A673 (cell line): ENCODE measurements at regions not wholly inside any gene's neighbourhood (a gene's known extent, or its start where the extent isn't known, plus 50 kb on each side); places are given as distances from the start of the nearest gene placed in this dataset.

Experiments
- BruUV-seq: library from RNA; stranded (reverse); fragments of 400-500 nt; replicated peaks from 2 replicates; lab custom pipeline; 2021; lab: Mats Ljungman, UMichigan
- CTCF ChIA-PET: fragments of 300-600 bp; sonication (Branson Sonifier 250); formaldehyde crosslinking; loops from one replicate; lab custom pipeline; 2022; ENCODE audit warnings: antibody characterized with exemption; lab: Charles Lee
- POLR2A ChIA-PET: fragments of 300-600 bp; sonication (Branson Sonifier 250); formaldehyde crosslinking; loops from one replicate; lab custom pipeline; 2022; ENCODE audit warnings: antibody characterized with exemption; ENCODE audit not compliant: low non-redundant PET; lab: Charles Lee
- DNase-seq: peaks from one replicate; pipeline ENCODE4 v3.0.0-alpha.2; 2015; ENCODE audit warnings: low spot score
- H3K27ac ChIP-seq: fragments of 200-600 bp; sonication (generic); 2 replicates; pipeline ENCODE4 v1.5.1; 2016; ENCODE audit warnings: mixed run types, low read depth, mild to moderate bottlenecking, mixed read lengths, antibody characterized with exemption, low read length; ENCODE audit not compliant: poor library complexity, severe bottlenecking
- H3K27me3 ChIP-seq: fragments of 200-600 bp; sonication (generic); replicated peaks from 2 replicates; pipeline ENCODE4 v1.6.1; 2017; ENCODE audit warnings: mixed run types, low read depth, mild to moderate bottlenecking, mixed read lengths, antibody characterized with exemption, low read length; ENCODE audit not compliant: insufficient read depth, poor library complexity
- H3K36me3 ChIP-seq: fragments of 200-600 bp; sonication (generic); 2 replicates; pipeline ENCODE4 v1.6.1; 2016; ENCODE audit warnings: mixed run types, mild to moderate bottlenecking, mixed read lengths, antibody characterized with exemption, low read length; ENCODE audit not compliant: insufficient read depth, poor library complexity, severe bottlenecking
- H3K4me1 ChIP-seq: fragments of 200-600 bp; sonication (generic); 2 replicates; pipeline ENCODE4 v1.6.1; 2017; ENCODE audit warnings: mixed run types, mild to moderate bottlenecking, mixed read lengths, antibody characterized with exemption, low read length; ENCODE audit not compliant: insufficient read depth, poor library complexity, severe bottlenecking
- H3K4me3 ChIP-seq: fragments of 200-600 bp; sonication (generic); 2 replicates; pipeline ENCODE4 v1.5.1; 2016; ENCODE audit warnings: low read depth, mixed run types, mild to moderate bottlenecking, mixed read lengths, low read length; ENCODE audit not compliant: poor library complexity, severe bottlenecking
- H3K9me3 ChIP-seq: fragments of 200-600 bp; sonication (generic); 2 replicates; pipeline ENCODE4 v1.6.1; 2016; ENCODE audit warnings: mixed run types, low read depth, mild to moderate bottlenecking, mixed read lengths, antibody characterized with exemption, low read length; ENCODE audit not compliant: poor library complexity, severe bottlenecking
- EZH2 ChIP-seq: fragments of 200-600 bp; sonication (generic); IDR thresholded peaks from 2 replicates; pipeline ENCODE4 v1.6.1; 2017; ENCODE audit warnings: borderline replicate concordance, low read depth, mild to moderate bottlenecking, mixed read lengths, antibody characterized with exemption, low read length; ENCODE audit not compliant: poor library complexity, severe bottlenecking
- intact Hi-C: fragments of 100-400 bp; cut with micrococcal nuclease; formaldehyde crosslinking; loops from one replicate; pipeline ENCODE4 v1.10.0; 2022; ENCODE audit not compliant: unreplicated experiment
- TF ChIP-seq, protein P1 (sequence below): fragments of 300-800, 200-600 bp; sonication (generic); conservative IDR thresholded peaks from 2 replicates; pipeline ENCODE4 v1.5.1; 2017; ENCODE audit warnings: low read depth, mild to moderate bottlenecking, antibody characterized with exemption, low read length, moderate library complexity, mixed read lengths

- no peaks in the 10 kb centered on the region for H3K9me3 ChIP-seq
- BruUV-seq, result no TSS peak
- no peaks in the 10 kb centered on the region for H3K36me3 ChIP-seq
- DNase-seq, result no peak
- no peaks in the 10 kb centered on the region for H3K4me1 ChIP-seq
- ChIA-PET POLR2A (no interaction called here), CTCF (no interaction called here)
- no peak overlapping the region for H3K4me3 ChIP-seq
- no peak for TF ChIP-seq EZH2
- TF ChIP-seq, protein P1, sequence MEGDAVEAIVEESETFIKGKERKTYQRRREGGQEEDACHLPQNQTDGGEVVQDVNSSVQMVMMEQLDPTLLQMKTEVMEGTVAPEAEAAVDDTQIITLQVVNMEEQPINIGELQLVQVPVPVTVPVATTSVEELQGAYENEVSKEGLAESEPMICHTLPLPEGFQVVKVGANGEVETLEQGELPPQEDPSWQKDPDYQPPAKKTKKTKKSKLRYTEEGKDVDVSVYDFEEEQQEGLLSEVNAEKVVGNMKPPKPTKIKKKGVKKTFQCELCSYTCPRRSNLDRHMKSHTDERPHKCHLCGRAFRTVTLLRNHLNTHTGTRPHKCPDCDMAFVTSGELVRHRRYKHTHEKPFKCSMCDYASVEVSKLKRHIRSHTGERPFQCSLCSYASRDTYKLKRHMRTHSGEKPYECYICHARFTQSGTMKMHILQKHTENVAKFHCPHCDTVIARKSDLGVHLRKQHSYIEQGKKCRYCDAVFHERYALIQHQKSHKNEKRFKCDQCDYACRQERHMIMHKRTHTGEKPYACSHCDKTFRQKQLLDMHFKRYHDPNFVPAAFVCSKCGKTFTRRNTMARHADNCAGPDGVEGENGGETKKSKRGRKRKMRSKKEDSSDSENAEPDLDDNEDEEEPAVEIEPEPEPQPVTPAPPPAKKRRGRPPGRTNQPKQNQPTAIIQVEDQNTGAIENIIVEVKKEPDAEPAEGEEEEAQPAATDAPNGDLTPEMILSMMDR, result no peak
- intact Hi-C loops, result no loop called here
- H3K27ac ChIP-seq, result no peak overlapping the region
- H3K27me3 ChIP-seq, result no peaks in the 10 kb centered on the region
Measured at GRCh38 chr15:57827021-57827420, 120.5 kb downstream of the POLR2M start.

DNA sequence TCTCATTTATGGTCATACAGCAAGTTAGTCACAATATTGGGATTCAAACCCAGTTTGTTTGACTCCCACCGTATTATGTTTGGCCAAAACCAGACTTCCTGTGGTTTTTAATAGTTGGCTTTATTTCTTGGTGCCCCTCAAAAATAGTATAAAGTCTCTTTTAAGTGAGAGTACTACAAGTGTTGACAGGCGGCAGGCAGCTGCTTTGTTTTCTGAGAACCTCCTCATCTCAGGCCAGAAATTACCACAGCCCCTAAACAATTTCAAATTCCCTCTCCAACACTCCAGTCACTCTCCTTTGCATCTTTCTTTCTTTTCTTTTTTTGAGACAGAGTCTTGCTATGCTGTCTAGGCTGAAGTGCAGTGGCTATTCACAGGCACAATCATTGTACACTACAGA is 121.5 kb downstream of the POLR2M start:
- POLR2A ChIA-PET, result no interaction called here
- intact Hi-C loops, result no loop called here

GRCh38 chr15:57832183-57832582 is 125.7 kb downstream of the POLR2M start:
- BruUV-seq, result no TSS peak
- no peaks in the 10 kb centered on the region for H3K9me3 ChIP-seq
- intact Hi-C loops, result no loop called here
- TF ChIP-seq, protein P1, result no peak
- no peak for TF ChIP-seq EZH2
- ChIA-PET POLR2A (no interaction called here), CTCF (no interaction called here)
- DNase-seq, result no peak
- H3K4me1 ChIP-seq, result no peaks in the 10 kb centered on the region
- no peak overlapping the region for H3K27ac ChIP-seq
- H3K36me3 ChIP-seq, result no peaks in the 10 kb centered on the region
- no peak overlapping the region for H3K4me3 ChIP-seq
- no peaks in the 10 kb centered on the region for H3K27me3 ChIP-seq

More for the DNA sequence above, 121.5 kb downstream of the POLR2M start:
- Histone ChIP-seq H3K27me3 (no peaks in the 10 kb centered on the region), H3K9me3 (no peaks in the 10 kb centered on the region), H3K36me3 (no peaks in the 10 kb centered on the region), H3K4me1 (no peaks in the 10 kb centered on the region), H3K27ac (no peak overlapping the region), H3K4me3 (no peak overlapping the region)
- DNase-seq, result no peak
- BruUV-seq, result no TSS peak
- no peak for TF ChIP-seq EZH2
- TF ChIP-seq, protein P1, result no peak
- CTCF ChIA-PET, result no interaction called here
